ENCODE measurements at regions not wholly inside any gene's neighbourhood (a gene's known extent, or its start where the extent isn't known, plus 50 kb on each side); places are given as distances from the start of the nearest gene placed in this dataset.

DNA sequence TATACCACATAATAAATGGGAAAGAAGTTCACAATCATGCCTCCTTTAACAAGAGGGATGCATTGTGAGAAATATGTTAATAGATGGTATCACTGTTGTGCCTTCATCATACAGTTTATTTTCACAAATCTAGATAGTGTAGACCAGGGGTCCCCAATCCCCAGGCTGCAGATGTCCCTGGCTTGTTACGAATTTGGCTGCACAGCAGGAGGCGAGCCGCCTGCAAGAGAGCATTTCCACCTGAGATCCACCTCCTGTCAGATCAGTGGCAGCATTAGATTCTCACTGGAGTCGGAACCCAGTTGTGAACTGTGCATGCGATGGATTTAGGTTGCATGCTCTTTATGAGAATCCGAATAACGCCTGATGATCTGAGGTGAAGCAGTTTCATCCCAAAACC lies 361.9 kb upstream of the ZWINT start:
- WGBS (ENCODE audit: low lambda C conversion rate), result 26% methylated on average over 7 of the region's 7 CpGs
- TF ChIP-seq GABPA (IDR thresholded peaks at IDR 0.05; ENCODE audit: low read depth) (no peak), SIN3A (IDR thresholded peaks at IDR 0.05; ENCODE audit: borderline replicate concordance, low read depth, low read length) (no peak), GATA2 (CRISPR knock-in tag; IDR thresholded peaks at IDR 0.05) (no peak), TAF1 (IDR thresholded peaks at IDR 0.05; ENCODE audit: borderline replicate concordance, low read depth, low read length) (no peak)
- Histone ChIP-seq H2AFZ (ENCODE audit: low read depth) (no peak overlapping the region), H3K4me2 (no peak overlapping the region), H3K27ac (ENCODE audit: low read depth in 2 of 2, low read length in 1 of 2) (no peak overlapping the region), H3K9me3 (no peaks in the 10 kb centered on the region), H3K4me3 (ENCODE audit: low read depth in 2 of 2, low read length in 1 of 2) (no peak overlapping the region), H3K27me3 (ENCODE audit: insufficient read depth) (no peaks in the 10 kb centered on the region), H3K36me3 (replicated peaks in 1 of 2; ENCODE audit: control insufficient read depth in 1 of 2, insufficient read depth in 2 of 2, low read length in 1 of 2) (no peaks in the 10 kb centered on the region), H3F3A (replicated peaks; ENCODE audit: insufficient read depth) (no peaks in the 10 kb centered on the region), H3K4me1 (ENCODE audit: control insufficient read depth in 1 of 2, insufficient read depth in 2 of 2, low read depth in 1 of 2, low read length in 1 of 2) (no peaks in the 10 kb centered on the region), H3K9ac (no peak overlapping the region), H3K9me2 (no peaks in the 10 kb centered on the region), H4K20me1 (ENCODE audit: insufficient read depth) (no peaks in the 10 kb centered on the region), H3K79me2 (ENCODE audit: insufficient read depth) (no peaks in the 10 kb centered on the region)
- POLR2A ChIA-PET, result no interaction called here
- DNase-seq, result no peak
- CTCF ChIA-PET, result no interaction called here

DNA sequence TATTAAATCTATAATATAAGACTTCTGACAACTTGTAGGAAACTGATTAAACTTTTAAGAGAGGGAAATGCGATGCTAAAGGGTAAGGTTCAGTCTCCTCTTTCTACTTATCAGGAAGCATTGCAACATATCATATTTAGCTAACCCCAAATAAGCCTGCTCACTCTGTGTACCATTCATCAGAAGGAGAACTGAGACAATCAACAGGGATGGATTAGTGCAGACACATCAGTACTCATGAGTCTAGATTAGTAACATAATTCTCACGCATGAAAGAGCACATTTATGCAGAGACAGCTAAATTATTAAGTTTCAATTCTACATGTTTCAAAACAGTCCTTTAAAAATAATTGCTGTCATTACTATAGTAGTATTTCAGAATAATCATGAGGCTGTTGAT lies 354.2 kb upstream of the ZWINT start:
- no peaks in the 10 kb centered on the region for H3K36me3 ChIP-seq (replicated peaks in 1 of 2; ENCODE audit: control insufficient read depth in 1 of 2, insufficient read depth in 2 of 2, low read length in 1 of 2)
- H3K4me3 ChIP-seq (ENCODE audit: low read depth in 2 of 2, low read length in 1 of 2), result no peak overlapping the region
- no peak overlapping the region for H3K4me2 ChIP-seq
- H3F3A ChIP-seq (replicated peaks; ENCODE audit: insufficient read depth), result no peaks in the 10 kb centered on the region
- no peaks in the 10 kb centered on the region for H4K20me1 ChIP-seq (ENCODE audit: insufficient read depth)
- 3% methylated on average over 2 of the region's 2 CpGs for WGBS (ENCODE audit: low lambda C conversion rate)
- no peaks in the 10 kb centered on the region for H3K27me3 ChIP-seq (ENCODE audit: insufficient read depth)
- H3K4me1 ChIP-seq (ENCODE audit: control insufficient read depth in 1 of 2, insufficient read depth in 2 of 2, low read depth in 1 of 2, low read length in 1 of 2), result no peaks in the 10 kb centered on the region
- no peaks in the 10 kb centered on the region for H3K79me2 ChIP-seq (ENCODE audit: insufficient read depth)
- no peak for DNase-seq
- no peak overlapping the region for H3K27ac ChIP-seq (ENCODE audit: low read depth in 2 of 2, low read length in 1 of 2)
- no peak overlapping the region for H2AFZ ChIP-seq (ENCODE audit: low read depth)
- CTCF ChIA-PET, result no interaction called here
- H3K9me3 ChIP-seq, result no peaks in the 10 kb centered on the region
- POLR2A ChIA-PET, result no interaction called here
- H3K9ac ChIP-seq, result no peak overlapping the region
- TF ChIP-seq GABPA (IDR thresholded peaks at IDR 0.05; ENCODE audit: low read depth), result no peak
- TF ChIP-seq FOXJ3 (CRISPR knock-in tag; IDR thresholded peaks at IDR 0.05), result no peak
- TF ChIP-seq, protein P1, sequence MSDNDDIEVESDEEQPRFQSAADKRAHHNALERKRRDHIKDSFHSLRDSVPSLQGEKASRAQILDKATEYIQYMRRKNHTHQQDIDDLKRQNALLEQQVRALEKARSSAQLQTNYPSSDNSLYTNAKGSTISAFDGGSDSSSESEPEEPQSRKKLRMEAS (IDR thresholded peaks at IDR 0.05; ENCODE audit: low read depth), result no peak
- no peaks in the 10 kb centered on the region for H3K9me2 ChIP-seq

DNA sequence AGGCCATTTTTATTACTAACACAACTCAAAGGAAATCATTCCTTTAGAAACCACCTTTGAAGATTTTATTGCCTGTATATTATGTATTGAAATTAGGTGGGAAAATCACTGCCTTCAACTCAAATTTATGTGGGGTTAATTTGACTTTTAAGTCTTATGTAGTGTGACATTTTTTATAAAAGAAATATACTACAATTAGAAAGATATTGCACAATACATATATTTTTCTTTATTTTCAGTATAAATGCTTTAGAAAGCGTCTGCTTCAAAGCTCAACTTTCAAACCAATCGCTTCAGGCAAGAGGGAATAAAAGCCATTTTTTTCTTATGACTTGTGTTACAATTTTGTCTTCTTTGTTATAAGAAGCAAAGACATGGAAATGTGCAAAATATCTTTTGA lies 337.4 kb upstream of the ZWINT start:
- no peaks in the 10 kb centered on the region for H3K4me1 ChIP-seq (ENCODE audit: control insufficient read depth in 1 of 2, insufficient read depth in 2 of 2, low read depth in 1 of 2, low read length in 1 of 2)
- POLR2A ChIA-PET, result no interaction called here
- WGBS (ENCODE audit: low lambda C conversion rate), result 26% methylated on average over 2 of the region's 2 CpGs
- no peak overlapping the region for H3K4me2 ChIP-seq
- H3F3A ChIP-seq (replicated peaks; ENCODE audit: insufficient read depth), result no peaks in the 10 kb centered on the region
- no peaks in the 10 kb centered on the region for H3K79me2 ChIP-seq (ENCODE audit: insufficient read depth)
- no peaks in the 10 kb centered on the region for H3K27me3 ChIP-seq (ENCODE audit: insufficient read depth)
- no peaks in the 10 kb centered on the region for H3K36me3 ChIP-seq (replicated peaks in 1 of 2; ENCODE audit: control insufficient read depth in 1 of 2, insufficient read depth in 2 of 2, low read length in 1 of 2)
- CTCF ChIA-PET, result no interaction called here
- no peak for DNase-seq
- TF ChIP-seq, protein P2, sequence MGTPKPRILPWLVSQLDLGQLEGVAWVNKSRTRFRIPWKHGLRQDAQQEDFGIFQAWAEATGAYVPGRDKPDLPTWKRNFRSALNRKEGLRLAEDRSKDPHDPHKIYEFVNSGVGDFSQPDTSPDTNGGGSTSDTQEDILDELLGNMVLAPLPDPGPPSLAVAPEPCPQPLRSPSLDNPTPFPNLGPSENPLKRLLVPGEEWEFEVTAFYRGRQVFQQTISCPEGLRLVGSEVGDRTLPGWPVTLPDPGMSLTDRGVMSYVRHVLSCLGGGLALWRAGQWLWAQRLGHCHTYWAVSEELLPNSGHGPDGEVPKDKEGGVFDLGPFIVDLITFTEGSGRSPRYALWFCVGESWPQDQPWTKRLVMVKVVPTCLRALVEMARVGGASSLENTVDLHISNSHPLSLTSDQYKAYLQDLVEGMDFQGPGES (IDR thresholded peaks at IDR 0.05; ENCODE audit: low read depth, low read length), result no peak
- TF ChIP-seq FOXM1 (IDR thresholded peaks at IDR 0.05; ENCODE audit: low read depth) (no peak), FOXJ3 (CRISPR knock-in tag; IDR thresholded peaks at IDR 0.05) (no peak), EZH2phosphoT487 (IDR thresholded peaks at IDR 0.05; ENCODE audit: borderline replicate concordance, low read depth) (no peak), TEAD4 (IDR thresholded peaks at IDR 0.05; ENCODE audit: borderline replicate concordance, insufficient read depth) (no peak), SMC3 (IDR thresholded peaks at IDR 0.05; ENCODE audit: low read depth, low read length) (no peak), ELF1 (IDR thresholded peaks at IDR 0.05) (no peak), NFIC (IDR thresholded peaks at IDR 0.05; ENCODE audit: borderline replicate concordance) (no peak), MXI1 (IDR thresholded peaks at IDR 0.05; ENCODE audit: low read depth, low read length) (no peak), EP300 (IDR thresholded peaks at IDR 0.05; ENCODE audit: borderline replicate concordance in 1 of 2, low read depth in 1 of 2, low read length in 1 of 2) (no peak), RAD21 (IDR thresholded peaks at IDR 0.05; ENCODE audit: low read length) (no peak), MEF2A (IDR thresholded peaks at IDR 0.05; ENCODE audit: borderline replicate concordance, low read depth) (no peak), SIN3A (IDR thresholded peaks at IDR 0.05; ENCODE audit: borderline replicate concordance, low read depth, low read length) (no peak), YY1 (IDR thresholded peaks at IDR 0.05; ENCODE audit: low read depth) (no peak)
- TF ChIP-seq, protein P3, sequence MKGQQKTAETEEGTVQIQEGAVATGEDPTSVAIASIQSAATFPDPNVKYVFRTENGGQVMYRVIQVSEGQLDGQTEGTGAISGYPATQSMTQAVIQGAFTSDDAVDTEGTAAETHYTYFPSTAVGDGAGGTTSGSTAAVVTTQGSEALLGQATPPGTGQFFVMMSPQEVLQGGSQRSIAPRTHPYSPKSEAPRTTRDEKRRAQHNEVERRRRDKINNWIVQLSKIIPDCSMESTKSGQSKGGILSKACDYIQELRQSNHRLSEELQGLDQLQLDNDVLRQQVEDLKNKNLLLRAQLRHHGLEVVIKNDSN (IDR thresholded peaks at IDR 0.05; ENCODE audit: borderline replicate concordance, low read depth), result no peak
- no peak overlapping the region for H3K4me3 ChIP-seq (ENCODE audit: low read depth in 2 of 2, low read length in 1 of 2)
- H2AFZ ChIP-seq (ENCODE audit: low read depth), result no peak overlapping the region
- no peaks in the 10 kb centered on the region for H4K20me1 ChIP-seq (ENCODE audit: insufficient read depth)
- H3K9me2 ChIP-seq, result no peaks in the 10 kb centered on the region
- no peak overlapping the region for H3K9ac ChIP-seq
- no peak overlapping the region for H3K27ac ChIP-seq (ENCODE audit: low read depth in 2 of 2, low read length in 1 of 2)
- H3K9me3 ChIP-seq, result no peaks in the 10 kb centered on the region
